GM23338 (cell line): ENCODE measurements at regions not wholly inside any gene's neighbourhood (a gene's known extent, or its start where the extent isn't known, plus 50 kb on each side); places are given as distances from the start of the nearest gene placed in this dataset.

Source experiments
- ATAC-seq: fragments of 200-7000 bp; cut with Tn5 transposase; 3 replicates; pipeline ENCODE4 v1.9.1; 2020
- DNase-seq: peaks from one replicate; pipeline ENCODE4 v3.0.0-alpha.2; 2015; ENCODE audit warnings: low spot score
- H2AFZ ChIP-seq: fragments of 200-600 bp; sonication (generic); 2 replicates; pipeline ENCODE4 v1.8.0; 2016; ENCODE audit warnings: antibody characterized with exemption, mild to moderate bottlenecking, moderate library complexity
- H3F3A ChIP-seq: fragments of 200-600 bp; sonication (generic); replicated peaks from 2 replicates; pipeline ENCODE4 v1.8.0; 2017; ENCODE audit warnings: antibody characterized with exemption, mixed run types, low read depth
- H3K27ac ChIP-seq: fragments of 200-600 bp; sonication (generic); 2 replicates; pipeline ENCODE4 v1.6.1; 2016; ENCODE audit warnings: low read depth
- H3K27me3 ChIP-seq: fragments of 200-600 bp; sonication (generic); 2 replicates; pipeline ENCODE4 v1.8.0; 2016; ENCODE audit warnings: mild to moderate bottlenecking, mixed run types, moderate library complexity; ENCODE audit not compliant: insufficient read depth
- H3K36me3 ChIP-seq: fragments of 200-600 bp; sonication (generic); 2 replicates; pipeline ENCODE4 v1.8.0; 2016; ENCODE audit warnings: mild to moderate bottlenecking; ENCODE audit not compliant: insufficient read depth
- H3K4me1 ChIP-seq: fragments of 200-600 bp; sonication (generic); 2 replicates; pipeline ENCODE4 v1.8.0; 2016; ENCODE audit warnings: mild to moderate bottlenecking, moderate library complexity; ENCODE audit not compliant: insufficient read depth
- H3K4me2 ChIP-seq: fragments of 200-600 bp; sonication (generic); 2 replicates; pipeline ENCODE4 v1.7.1; 2017; ENCODE audit warnings: mixed run types
- H3K4me3 ChIP-seq: fragments of 200-600 bp; sonication (generic); 2 replicates; pipeline ENCODE4 v1.6.1; 2016; ENCODE audit warnings: mixed run types
- H3K79me2 ChIP-seq: fragments of 200-600 bp; sonication (generic); replicated peaks from 2 replicates; pipeline ENCODE4 v1.8.0; 2017; ENCODE audit warnings: mild to moderate bottlenecking; ENCODE audit not compliant: insufficient read depth
- H3K9me2 ChIP-seq: fragments of 200-600 bp; sonication (generic); 2 replicates; pipeline ENCODE4 v1.8.0; 2017; ENCODE audit not compliant: insufficient read depth
- H4K20me1 ChIP-seq: fragments of 200-600 bp; sonication (generic); replicated peaks from 2 replicates; pipeline ENCODE4 v1.8.0; 2017; ENCODE audit warnings: mild to moderate bottlenecking; ENCODE audit not compliant: insufficient read depth
- H3K27ac Mint-ChIP-seq: 2 replicates; pipeline ENCODE4 v1.8.0; 2020; ENCODE audit warnings: inconsistent platforms, mild to moderate bottlenecking, moderate library complexity, mixed read lengths
- H3K27me3 Mint-ChIP-seq: 3 replicates; pipeline ENCODE4 v1.8.0; 2022; ENCODE audit warnings: low read depth, mild to moderate bottlenecking, moderate library complexity, mixed read lengths, inconsistent platforms; ENCODE audit not compliant: insufficient read depth, poor library complexity
- H3K36me3 Mint-ChIP-seq: 3 replicates; pipeline ENCODE4 v1.8.0; 2021; ENCODE audit warnings: low read depth, mild to moderate bottlenecking, inconsistent platforms, moderate library complexity, mixed read lengths
- H3K4me1 Mint-ChIP-seq: 3 replicates; pipeline ENCODE4 v1.8.0; 2020; ENCODE audit warnings: mild to moderate bottlenecking, inconsistent platforms, mixed read lengths
- H3K4me3 Mint-ChIP-seq: 3 replicates; pipeline ENCODE4 v1.8.0; 2021; ENCODE audit warnings: moderate library complexity, mild to moderate bottlenecking, inconsistent platforms, mixed read lengths
- H3K9me3 Mint-ChIP-seq: 3 replicates; pipeline ENCODE4 v1.8.0; 2020; ENCODE audit warnings: moderate library complexity, mild to moderate bottlenecking, inconsistent platforms, mixed read lengths
- CREB1 ChIP-seq: fragments of 250-450 bp; sonication (Bioruptor Pico); IDR thresholded peaks from 2 replicates; pipeline ENCODE4 v1.5.0; 2020; ENCODE audit warnings: low read depth, mild to moderate bottlenecking, moderate library complexity
- ETS1 ChIP-seq: IDR thresholded peaks from 2 replicates; pipeline ENCODE4 v1.6.1; 2016; ENCODE audit warnings: antibody characterized with exemption
- EZH2 ChIP-seq: fragments of 200-600 bp; sonication (generic); IDR thresholded peaks from one replicate; pipeline ENCODE4 v1.8.0; 2017; ENCODE audit warnings: antibody characterized with exemption, mild to moderate bottlenecking, low read depth; ENCODE audit not compliant: unreplicated experiment
- EZH2phosphoT487 ChIP-seq: fragments of 200-600 bp; sonication (generic); IDR thresholded peaks from one replicate; pipeline ENCODE4 v1.8.1; 2018; ENCODE audit warnings: antibody characterized with exemption; ENCODE audit not compliant: unreplicated experiment
- JUNB ChIP-seq: IDR thresholded peaks from one replicate; pipeline ENCODE4 v1.6.1; 2016; ENCODE audit warnings: antibody characterized with exemption; ENCODE audit not compliant: unreplicated experiment
- NANOG ChIP-seq: IDR thresholded peaks from 2 replicates; pipeline ENCODE4 v1.6.1; 2016; ENCODE audit warnings: antibody characterized with exemption, borderline replicate concordance
- POLR2AphosphoS5 ChIP-seq: IDR thresholded peaks from 2 replicates; pipeline ENCODE4 v1.6.1; 2016; ENCODE audit warnings: antibody characterized with exemption, low read depth
- ZNF331 ChIP-seq: fragments of 250-450 bp; sonication (Bioruptor Pico); IDR thresholded peaks from 2 replicates; pipeline ENCODE4 v1.5.0; 2020; ENCODE audit warnings: low read depth, mild to moderate bottlenecking, moderate library complexity
- ZNF462 ChIP-seq: fragments of 250-450 bp; sonication (Bioruptor Pico); IDR thresholded peaks from 2 replicates; pipeline ENCODE4 v1.5.0; 2020; ENCODE audit warnings: mild to moderate bottlenecking, moderate library complexity

GRCh38 chr10:17512341-17513001 lies 58.1 kb upstream of the ST8SIA6 start:
- no peak overlapping the region for H3K4me2 ChIP-seq

GRCh38 chr10:17510242-17510908 lies 56.0 kb upstream of the ST8SIA6 start:
- no peaks in the 10 kb centered on the region for H3K36me3 Mint-ChIP-seq
- Histone ChIP-seq H3K4me3 (no peak overlapping the region), H3K4me2 (no peak overlapping the region), H3K9me2 (peaks cover 3% of the 10 kb centered on the region; the same call in 1 of the 2 replicates), H3K79me2 (no peaks in the 10 kb centered on the region), H3K36me3 (no peaks in the 10 kb centered on the region), H3K27ac (no peak overlapping the region), H4K20me1 (no peaks in the 10 kb centered on the region), H3F3A (no peaks in the 10 kb centered on the region), H2AFZ (no peak overlapping the region), H3K27me3 (no peaks in the 10 kb centered on the region), H3K4me1 (no peaks in the 10 kb centered on the region)
- peaks cover 4% of the 10 kb centered on the region; the same call in 1 of the 3 replicates for H3K9me3 Mint-ChIP-seq
- no peak overlapping the region for H3K4me3 Mint-ChIP-seq
- ATAC-seq (no peak), DNase-seq (no peak)
- H3K27ac Mint-ChIP-seq: no peak overlapping the region
- peaks cover 2% of the 10 kb centered on the region for H3K27me3 Mint-ChIP-seq
- TF ChIP-seq EZH2: no peak
- no peak for TF ChIP-seq ZNF462 (CRISPR knock-in tag)
- no peak for TF ChIP-seq POLR2AphosphoS5
- no peak for TF ChIP-seq JUNB
- no peak for TF ChIP-seq CREB1 (CRISPR knock-in tag)
- TF ChIP-seq NANOG: no peak
- no peak for TF ChIP-seq EZH2phosphoT487
- H3K4me1 Mint-ChIP-seq: peaks cover 4% of the 10 kb centered on the region; the same call in 1 of the 3 replicates

More at GRCh38 chr10:17512341-17513001, 58.1 kb upstream of the ST8SIA6 start:
- Mint-ChIP-seq H3K4me3 (no peak overlapping the region), H3K36me3 (no peaks in the 10 kb centered on the region), H3K27me3 (peaks cover 2% of the 10 kb centered on the region), H3K9me3 (peaks cover 4% of the 10 kb centered on the region; the same call in 1 of the 3 replicates), H3K27ac (no peak overlapping the region), H3K4me1 (peaks cover 4% of the 10 kb centered on the region; the same call in 1 of the 3 replicates)
- Histone ChIP-seq H2AFZ (no peak overlapping the region), H3K36me3 (no peaks in the 10 kb centered on the region), H3K4me3 (no peak overlapping the region), H3K27ac (no peak overlapping the region), H4K20me1 (no peaks in the 10 kb centered on the region), H3K4me1 (no peaks in the 10 kb centered on the region), H3F3A (no peaks in the 10 kb centered on the region), H3K79me2 (no peaks in the 10 kb centered on the region), H3K9me2 (no peaks in the 10 kb centered on the region), H3K27me3 (no peaks in the 10 kb centered on the region)
- TF ChIP-seq ZNF331 (no peak), ETS1 (no peak), EZH2phosphoT487 (no peak)
- DNase-seq (no peak), ATAC-seq (peak; percentile 35; the same call in 2 of the 3 replicates)
